ENCODE measurements at regions not wholly inside any gene's neighbourhood (a gene's known extent, or its start where the extent isn't known, plus 50 kb on each side); places are given as distances from the start of the nearest gene placed in this dataset.
"Not testable (repeated sequence)": the region's sequence is repeated elsewhere in the genome, so short reads cannot be mapped to it uniquely, and the experiment has no call there.

DNA sequence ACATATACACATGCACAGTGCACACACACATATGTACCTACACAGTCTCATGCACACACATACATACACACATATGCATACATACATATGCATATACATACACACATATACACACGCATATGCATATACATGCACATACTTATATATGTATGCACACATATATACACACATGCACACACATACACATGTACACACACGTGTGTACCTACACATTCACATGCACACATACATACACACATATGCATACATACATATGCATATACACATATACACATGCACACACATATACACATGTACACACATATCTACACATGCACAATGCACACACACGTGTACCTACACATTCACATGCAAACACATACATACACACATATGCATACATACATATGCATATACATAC is 100.3 kb upstream of the TWIST2 start:
- DNase-seq (ENCODE audit: low read depth in 2 of 2), result no peak

DNA sequence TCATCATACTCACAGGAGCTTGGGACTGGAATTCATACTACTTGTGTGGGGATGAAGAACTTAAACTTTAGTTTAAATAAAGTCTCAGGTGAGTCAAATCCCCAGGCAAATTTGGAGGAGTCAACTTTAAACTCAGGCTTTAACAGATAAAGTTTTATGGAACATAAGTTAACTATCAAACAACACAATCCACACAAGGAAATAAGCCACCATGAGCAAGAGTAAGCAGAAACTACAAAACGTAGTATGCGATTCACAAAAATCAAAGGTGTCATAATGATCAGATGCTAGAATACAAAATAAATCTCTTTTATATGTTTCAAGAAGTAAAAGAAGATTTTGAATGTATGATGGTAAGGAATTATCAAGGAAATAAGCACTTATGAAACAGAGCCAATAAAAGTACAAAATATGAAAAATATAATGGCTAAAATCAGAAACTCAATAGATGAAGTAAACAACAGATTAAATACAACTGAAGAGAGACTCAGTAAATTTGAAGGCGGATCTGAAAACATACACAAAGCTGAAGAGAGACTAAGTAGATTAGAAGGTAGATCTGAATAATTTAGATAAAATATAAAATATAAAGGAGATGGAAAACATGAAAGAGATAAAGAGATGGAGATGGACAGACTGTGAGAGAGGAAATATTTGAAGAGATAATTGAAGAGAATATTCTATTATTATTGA is 97.5 kb upstream of the TWIST2 start:
- no peak for DNase-seq (ENCODE audit: low read depth in 2 of 2)

DNA sequence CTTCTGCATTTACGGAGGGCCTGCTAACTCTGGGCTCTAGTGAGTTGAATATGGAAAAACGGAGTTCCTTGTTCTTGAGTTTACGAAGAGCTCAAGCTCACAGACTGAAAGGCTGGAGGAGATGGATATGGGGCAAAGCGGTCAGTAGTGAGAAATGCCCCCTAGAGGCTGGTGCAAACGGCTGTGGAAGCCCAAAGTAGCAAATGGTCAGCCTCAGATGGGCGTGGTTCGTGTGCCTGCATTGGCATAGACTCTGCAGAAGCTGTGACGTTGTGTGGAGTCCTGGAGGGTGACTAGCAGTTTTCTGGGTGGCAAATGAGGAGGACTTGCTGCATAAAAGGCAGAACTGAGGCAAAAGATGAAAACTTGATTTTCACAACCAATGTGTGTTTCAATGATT is 93.6 kb upstream of the TWIST2 start:
- DNase-seq (ENCODE audit: low read depth in 2 of 2), result no peak

DNA sequence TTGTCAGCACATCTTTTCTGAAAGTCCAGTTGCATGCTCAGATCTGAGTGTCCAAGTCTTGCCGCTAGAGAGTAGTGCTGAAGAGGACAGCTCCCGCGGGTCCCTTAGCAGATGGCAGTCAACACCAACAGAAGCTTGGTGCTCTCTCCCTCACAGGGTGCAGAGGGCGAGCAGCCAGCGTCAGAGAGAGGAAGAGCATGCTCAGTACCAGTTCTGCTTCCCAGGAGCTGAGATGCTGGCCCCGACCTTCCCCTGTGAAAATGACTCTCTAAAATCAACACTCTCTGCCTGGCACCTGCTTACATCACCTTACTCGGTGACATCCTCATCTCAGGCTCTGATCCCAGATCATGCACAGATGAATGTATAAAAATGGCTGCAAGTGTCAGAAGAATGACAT is 86.0 kb upstream of the TWIST2 start:
- no peak for DNase-seq (ENCODE audit: low read depth in 2 of 2)

DNA sequence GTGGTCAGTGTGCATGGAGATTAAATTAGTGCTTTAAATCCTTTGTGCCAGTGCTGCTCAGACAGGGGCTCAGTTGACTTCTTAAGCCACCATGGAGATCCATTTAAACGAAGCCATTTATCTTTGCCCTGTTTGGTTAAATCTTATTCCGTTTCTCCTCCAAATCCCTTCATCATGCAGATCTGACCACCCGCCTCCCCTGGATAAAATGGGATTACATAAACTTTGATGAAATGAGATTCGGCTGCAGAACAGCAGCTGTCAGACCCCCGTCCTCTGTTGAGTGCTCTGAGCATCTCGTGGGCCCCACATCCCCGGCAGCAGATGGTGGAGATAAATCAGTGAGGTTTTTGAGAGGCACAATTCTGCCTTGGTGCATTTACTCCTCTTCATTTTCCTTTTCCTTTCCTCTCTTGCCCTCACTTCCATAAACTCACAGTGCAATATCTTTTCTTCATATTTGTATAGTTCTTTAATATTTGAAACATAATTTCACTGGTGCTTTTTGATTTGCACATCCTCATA is 84.4 kb upstream of the TWIST2 start:
- DNase-seq (ENCODE audit: low read depth in 2 of 2), result no peak

DNA sequence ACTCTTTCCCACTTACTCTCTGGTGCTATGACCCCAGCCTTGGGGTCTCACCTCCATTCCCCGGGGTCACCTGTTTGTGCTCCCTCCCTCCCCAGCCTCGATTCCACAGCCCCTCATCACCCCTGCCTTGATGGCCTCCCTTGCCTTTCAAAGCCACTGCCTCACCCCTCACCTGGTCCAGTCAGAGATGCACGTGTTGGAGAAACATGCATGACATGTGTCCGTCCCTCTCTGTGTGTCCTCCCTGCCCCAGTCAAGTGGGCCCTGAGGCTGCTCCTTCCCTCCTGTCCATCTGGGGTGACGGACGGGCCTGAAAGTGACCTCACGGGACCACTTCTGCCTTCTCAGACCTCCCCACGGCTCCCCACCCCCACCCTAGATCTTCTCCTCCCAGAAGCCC is 82.3 kb upstream of the TWIST2 start:
- DNase-seq (ENCODE audit: low read depth in 2 of 2), result no peak

DNA sequence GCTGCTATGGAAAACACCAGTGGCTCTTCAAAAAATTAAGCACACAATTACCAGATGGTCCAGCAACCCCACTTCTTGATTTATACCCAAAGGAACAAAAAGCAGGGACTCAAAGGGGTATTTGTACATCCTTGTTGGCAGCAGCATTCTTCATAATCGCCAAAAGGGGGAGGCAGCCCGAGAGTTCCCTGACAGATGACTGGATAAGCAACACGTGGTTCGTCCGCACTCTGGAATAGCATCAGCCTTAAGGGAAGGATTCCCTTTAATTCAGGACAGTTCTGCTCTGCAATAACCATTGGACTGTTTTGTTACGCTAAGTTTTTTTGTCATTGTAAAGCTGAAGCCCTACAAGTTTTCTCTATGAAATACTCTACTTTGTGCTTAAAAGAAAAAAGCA is 76.7 kb upstream of the TWIST2 start:
- no peak for DNase-seq (ENCODE audit: low read depth in 2 of 2)

DNA sequence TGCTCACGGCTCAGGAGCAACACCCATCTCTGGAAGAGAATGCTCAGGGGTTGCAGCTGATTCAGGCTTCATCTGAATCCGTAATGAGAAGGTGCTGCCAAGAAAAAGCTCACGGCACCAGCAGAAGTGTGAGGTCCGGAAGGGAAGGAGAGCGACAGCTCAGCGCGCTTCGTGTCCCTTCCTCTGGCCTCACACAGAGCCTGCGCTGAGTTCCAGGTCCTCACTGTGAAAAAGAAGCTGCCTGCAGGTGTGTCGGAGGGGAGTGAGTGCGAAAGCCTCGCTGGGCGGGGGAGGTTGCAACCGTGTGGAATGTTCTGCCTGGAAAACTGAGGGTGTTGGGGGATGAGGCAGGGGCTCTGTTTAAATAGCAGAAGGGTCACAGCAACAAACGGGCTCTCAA is 76.2 kb upstream of the TWIST2 start:
- DNase-seq (ENCODE audit: low read depth in 2 of 2), result no peak

DNA sequence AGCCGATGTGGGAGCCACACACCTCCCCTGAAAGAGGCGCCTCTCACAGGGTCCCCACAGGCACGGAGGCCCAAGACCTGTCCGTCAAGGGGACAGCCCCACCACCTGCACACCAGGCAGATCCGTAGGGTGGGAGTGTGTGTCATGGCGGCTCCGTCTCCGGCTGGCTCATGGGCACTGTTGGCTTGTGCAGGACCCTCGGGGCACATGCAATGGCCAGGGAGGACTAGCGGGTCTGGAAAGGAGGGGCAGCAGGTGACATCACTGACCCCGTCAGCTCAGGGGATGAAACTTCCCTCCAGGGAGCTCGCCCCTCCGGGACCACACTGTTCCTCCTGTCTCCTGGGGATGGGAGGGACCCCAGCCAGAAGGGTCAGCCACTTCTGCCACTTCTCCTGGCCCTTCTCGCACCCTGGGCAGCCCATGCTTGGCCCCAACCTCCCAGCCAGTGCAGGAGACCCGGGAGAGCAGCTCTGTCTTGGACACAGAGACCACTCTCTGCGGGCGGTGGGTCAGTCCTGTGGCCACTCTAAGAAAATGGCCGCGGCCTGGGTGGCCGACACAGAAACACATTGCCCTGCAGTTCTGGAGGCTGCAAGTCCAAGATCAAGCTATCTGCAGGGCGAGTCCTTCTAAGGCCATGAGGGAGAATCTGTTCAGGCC is 75.1 kb upstream of the TWIST2 start:
- DNase-seq (ENCODE audit: low read depth in 2 of 2), result no peak

DNA sequence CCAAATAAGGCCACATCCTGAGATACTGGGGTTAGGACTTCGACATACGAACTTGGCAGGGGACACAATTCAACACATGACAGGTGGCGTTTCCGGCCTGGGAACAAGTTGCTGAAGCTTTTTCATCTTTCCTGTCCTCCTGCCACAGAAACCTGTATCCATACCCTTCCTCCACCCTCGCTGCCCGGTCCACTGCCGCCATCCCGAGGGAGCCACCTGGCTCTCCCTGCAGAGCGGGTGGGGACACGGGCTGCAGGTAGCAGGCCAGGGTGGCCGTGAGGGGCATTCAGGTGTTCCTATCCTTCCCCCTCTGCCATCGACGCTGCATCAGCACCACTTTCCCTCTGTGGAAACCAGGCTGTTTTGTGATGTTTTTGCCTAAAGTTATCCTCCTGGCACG is 74.4 kb upstream of the TWIST2 start:
- DNase-seq (ENCODE audit: low read depth in 2 of 2), result no peak

DNA sequence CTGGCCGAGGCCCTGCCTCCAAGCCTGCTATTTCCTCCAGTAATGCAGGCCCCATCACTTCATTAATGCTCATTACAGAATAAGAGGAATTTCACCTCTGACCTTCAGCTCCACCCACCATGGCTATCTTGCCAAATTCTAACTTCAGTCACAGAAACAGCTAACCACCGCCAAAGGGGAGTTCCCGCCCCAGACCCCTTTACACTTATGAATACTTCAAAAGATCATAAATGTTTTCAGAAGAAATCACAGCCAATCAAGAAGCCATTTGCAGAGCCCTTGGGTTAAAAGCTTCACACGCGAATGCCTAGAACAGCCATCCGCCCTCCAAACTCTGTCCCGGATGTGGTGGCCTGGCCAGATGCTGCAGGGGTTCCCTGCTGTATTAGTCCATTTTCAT is 73.8 kb upstream of the TWIST2 start:
- no peak for DNase-seq (ENCODE audit: low read depth in 2 of 2)

DNA sequence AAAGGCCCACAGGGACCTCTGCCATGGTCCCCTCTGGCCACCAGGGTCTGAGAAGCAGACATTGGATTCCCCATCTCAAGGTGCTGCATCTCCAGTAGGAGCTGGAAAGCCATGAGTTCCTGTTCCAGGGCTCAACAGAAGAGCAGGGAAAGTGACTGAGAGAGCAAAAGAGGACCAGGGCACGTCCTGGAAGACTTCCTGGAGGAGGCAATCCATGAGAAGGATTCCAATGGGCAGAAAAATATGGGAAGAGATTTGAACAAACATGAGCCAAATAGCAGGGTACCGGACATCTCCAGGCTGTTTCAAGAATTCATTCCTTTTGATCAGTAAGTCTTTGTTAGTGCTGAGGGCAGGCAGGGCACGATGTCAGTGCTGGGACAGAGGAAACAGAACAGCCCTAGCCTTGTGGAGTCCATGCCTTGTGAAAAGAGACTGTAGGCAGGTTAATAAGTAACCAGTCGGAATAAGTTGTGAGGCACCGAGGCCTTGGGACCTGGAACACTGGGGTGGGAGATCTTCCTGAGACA is 72.8 kb upstream of the TWIST2 start:
- no peak for DNase-seq (ENCODE audit: low read depth in 2 of 2)

DNA sequence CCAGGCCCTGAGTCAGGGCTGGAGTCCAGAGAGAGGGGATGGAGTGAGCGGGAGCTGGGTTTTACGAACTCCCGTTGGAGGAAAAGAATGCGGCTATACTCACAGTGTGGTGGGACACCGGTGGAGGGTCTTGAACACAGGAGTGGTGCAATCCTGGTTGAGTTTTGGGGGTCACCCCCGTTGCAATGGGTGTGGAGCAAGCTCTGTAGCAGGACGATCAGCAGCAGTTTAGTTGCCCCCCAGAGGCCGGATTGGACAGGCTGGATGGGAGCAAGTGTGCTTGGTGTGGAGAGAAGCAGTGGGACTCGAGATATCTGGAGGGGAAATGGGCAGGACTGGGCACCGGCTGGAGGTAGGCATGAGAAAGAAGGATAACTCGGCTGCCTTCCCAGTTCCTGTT is 72.3 kb upstream of the TWIST2 start:
- DNase-seq (ENCODE audit: low read depth in 2 of 2), result no peak

DNA sequence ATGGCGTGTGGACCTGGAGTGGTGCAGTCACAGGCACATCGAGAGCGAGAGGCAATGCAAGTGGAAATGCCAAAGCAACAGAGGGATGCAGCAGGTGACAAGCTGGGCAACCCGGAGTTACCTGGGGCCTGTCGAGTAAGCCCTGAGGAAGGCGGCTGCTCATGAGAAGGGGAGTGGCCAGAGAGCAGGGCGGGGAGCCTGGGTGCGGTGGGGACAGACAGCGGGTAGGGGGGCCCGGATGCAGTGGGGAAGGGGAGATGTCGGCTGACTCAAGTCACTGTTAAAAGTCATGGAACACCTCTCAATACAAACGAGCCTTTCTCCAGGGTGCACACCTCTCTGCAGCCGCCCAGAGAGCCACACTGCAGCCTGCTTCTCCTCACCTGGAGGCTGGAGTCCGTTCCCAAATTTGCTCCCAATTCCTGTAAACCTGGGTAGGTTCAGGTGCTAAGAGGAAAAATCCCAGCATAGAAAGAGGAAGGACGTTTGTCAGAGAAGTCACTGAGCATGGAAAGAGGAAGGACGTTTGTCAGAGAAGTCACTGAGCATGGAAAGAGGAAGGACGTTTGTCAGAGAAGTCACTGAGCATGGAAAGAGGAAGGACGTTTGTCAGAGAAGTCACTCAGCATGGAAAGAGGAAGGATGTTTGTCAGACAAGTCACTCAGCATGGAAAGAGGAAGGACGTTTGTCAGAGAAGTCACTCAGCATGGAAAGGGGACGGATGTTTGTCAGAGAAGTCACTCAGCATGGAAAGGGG is 71.7 kb upstream of the TWIST2 start:
- no peak for DNase-seq (ENCODE audit: low read depth in 2 of 2)

DNA sequence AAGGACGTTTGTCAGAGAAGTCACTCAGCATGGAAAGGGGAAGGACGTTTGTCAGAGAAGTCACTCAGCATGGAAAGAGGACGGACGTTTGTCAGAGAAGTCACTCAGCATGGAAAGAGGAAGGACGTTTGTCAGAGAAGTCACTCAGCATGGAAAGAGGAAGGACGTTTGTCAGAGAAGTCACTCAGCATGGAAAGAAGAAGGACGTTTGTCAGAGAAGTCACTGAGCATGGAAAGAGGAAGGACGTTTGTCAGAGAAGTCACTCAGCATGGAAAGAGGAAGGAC is 71.2 kb upstream of the TWIST2 start:
- not testable (repeated sequence) for DNase-seq (ENCODE audit: low read depth in 2 of 2)

DNA sequence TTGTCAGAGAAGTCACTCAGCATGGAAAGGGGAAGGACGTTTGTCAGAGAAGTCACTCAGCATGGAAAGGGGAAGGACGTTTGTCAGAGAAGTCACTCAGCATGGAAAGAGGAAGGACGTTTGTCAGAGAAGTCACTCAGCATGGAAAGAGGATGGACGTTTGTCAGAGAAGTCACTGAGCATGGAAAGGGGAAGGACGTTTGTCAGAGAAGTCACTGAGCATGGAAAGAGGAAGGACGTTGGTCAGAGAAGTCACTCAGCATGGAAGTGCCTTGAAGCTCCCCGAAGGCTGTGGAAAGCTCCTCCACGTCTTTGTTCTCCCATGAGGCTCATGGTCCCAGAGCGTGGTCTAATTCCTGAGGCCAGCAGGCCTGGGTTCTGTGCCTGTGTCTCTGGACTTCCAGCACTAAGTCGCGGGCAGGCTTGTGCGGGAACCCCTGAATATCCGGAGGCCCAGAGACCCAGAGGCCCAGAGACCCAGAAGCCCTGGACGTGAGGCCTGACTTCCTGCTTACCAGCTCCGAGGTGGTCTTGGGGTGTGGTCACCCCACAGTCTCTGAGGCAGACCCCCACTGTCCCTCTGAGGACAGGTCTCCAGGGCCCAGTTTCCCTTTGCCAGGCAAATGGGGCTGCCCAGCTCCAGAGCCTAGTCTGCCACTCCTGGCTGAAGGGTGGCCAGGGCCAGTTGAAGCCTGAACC is 70.4 kb upstream of the TWIST2 start:
- no peak for DNase-seq (ENCODE audit: low read depth in 2 of 2)

DNA sequence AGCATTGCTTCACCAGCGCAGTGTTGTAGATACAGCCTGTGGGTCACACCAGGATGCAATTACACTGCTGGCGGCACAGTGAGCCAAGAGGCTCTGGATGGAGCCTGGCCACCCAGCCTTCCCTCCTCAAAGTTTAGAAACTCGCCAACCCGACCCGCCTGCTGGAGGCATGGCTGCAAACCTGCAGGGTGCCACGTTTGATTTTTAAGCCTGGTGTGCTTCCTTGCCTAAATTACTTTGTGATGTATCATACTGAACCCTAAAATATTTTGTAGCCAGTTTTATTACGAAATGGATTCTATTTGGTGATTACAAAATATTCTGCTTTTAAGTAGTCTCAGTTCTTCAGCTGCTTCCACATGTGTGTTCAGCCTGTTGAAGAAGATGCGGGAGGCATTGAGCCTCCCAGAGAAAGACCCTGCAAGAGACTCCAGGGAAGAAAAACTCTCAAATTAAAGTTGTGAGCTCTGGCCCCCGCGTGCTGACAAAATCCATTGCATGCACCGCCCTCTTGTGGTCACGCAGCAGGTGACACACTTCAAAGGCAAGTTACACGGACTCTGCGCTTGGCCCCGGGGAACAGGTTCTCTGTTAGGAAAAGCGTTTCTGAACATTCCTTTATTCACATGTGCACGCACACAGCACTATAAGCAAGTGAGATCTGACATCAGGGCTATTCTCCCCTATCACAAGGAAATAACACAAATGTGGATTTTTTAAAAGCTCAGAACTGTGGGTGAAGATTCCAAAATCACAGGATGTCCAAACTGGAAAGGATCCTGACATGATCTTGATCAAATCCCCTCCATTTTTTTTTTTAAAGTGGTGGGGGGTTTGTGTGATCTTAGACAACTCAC is 63.0 kb upstream of the TWIST2 start:
- peak; percentile 17 to 29 for DNase-seq (ENCODE audit: low read depth in 2 of 2)

DNA sequence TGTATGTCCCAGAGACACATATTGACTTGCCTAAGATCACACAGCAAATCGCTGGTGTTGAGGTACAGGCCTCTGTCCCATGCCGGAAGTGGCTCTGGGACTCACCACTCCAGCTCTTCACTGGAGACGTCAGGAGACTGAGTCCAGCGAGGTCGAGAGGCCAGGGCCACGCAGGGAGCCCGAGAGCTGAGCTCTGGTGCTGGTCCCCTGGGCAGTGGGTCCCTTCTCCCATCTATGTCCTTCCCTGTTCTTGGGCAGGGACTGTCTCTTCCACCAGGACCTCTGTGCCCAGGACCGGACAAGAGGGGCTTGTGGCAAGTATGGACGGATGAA is 62.4 kb upstream of the TWIST2 start:
- no peak for DNase-seq (ENCODE audit: low read depth in 2 of 2)

DNA sequence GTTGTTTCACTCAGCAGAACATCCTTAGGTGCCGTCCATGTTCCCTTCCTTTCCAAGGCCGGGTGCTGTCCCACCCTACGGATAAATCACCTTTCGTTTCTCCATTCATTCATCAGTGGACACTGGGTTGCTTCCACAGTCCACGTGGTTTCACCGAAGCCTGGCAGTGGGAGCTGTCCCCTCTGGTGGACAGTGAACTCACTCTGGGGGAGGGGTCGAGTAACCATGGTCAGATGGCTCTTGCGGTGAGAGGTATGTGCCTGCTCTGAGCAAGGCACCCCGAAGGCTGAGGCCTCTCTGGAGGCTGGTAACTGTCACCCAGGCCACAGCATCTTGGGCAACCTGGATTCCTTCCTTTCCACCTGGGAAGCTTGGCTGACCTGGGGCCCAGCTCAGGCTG is 61.5 kb upstream of the TWIST2 start:
- DNase-seq (ENCODE audit: low read depth in 2 of 2), result no peak

DNA sequence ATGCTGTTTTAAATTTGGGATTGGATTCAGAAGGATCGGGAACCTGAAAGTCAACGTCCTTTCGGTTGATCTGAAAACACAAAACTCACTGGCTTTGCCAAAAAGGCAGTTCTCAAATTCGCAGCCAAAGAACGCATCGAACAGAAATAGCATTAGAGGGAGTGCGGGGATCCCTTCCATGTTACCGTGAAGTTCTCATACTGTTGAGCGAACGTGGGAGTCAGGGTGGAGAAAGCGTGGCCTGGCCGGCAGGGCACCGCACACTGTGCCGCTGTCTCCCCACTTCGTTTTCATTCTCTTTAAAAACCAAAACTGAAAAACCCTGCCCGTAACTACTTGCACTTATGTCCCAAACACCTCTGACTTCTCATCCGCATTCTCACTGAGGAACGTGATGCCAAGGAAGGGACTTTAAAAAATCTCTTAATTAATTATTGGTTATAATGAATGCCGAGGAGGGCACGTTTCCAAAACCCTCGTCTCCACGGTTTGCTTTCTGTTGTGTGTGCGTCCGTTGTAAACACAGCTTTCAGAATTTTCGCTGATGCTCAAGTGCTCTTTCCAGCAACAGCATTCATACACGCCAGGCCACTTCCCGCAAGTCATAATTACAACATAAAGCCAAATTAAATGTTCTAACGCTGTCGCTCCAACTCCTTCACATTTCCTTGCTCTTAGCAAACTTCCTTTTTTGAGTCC is 60.9 kb upstream of the TWIST2 start:
- no peak for DNase-seq (ENCODE audit: low read depth in 2 of 2)

DNA sequence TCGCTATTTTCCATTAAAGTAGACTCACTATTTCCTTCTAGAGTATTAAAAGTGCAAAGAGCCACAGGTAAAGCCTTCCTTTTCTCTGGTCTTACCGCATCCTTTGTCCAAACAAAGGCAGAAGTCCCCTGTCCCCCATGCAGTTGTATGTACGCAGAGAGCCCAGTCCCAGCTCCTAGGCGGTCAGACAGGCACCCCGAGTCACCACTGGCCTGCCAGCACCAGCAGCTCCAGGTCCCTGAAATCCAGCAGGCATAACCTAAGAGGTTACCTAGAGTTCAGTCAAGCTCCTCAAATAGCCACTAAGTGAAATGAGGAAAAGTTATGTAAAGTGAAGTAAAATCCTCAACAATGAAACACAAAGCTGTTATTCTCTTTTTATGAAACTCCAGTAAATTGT is 60.4 kb upstream of the TWIST2 start:
- no peak for DNase-seq (ENCODE audit: low read depth in 2 of 2)
